ENCODE measurements at regions not wholly inside any gene's neighbourhood (a gene's known extent, or its start where the extent isn't known, plus 50 kb on each side); places are given as distances from the start of the nearest gene placed in this dataset.

DNA sequence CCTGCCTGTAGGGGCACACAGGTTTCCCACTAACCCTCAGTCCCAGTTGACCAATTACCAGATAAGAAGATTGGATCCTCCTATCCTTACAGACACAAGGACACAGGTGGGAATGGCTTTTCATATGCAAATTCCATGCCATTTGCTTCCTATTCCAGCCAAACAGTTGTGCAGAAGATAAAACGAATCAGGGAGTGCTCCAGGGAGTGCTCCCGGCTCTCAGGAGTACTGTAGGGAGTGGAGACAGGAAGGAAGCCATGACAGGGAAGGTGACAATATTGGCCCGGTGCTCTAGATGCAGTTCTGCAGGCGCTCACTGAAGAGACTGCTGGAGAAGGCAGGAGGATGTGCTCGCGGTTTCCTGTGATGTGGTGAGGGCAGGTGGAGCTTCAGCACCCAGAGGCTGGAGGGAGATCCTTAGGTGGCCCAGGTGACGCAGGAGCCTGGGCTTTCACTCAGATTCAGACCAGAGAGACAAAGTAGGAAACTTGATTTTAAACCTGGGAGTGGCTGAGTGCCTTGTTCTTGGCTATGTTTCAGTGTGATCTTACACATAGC, 260.0 kb downstream of the AUH start:
- H3K27ac ChIP-seq, result peak overlapping the region in 2 of 3 donors; percentile 39 to 63
- no peaks in the 10 kb centered on the region for H3K9me3 ChIP-seq
- TF ChIP-seq, protein P1, sequence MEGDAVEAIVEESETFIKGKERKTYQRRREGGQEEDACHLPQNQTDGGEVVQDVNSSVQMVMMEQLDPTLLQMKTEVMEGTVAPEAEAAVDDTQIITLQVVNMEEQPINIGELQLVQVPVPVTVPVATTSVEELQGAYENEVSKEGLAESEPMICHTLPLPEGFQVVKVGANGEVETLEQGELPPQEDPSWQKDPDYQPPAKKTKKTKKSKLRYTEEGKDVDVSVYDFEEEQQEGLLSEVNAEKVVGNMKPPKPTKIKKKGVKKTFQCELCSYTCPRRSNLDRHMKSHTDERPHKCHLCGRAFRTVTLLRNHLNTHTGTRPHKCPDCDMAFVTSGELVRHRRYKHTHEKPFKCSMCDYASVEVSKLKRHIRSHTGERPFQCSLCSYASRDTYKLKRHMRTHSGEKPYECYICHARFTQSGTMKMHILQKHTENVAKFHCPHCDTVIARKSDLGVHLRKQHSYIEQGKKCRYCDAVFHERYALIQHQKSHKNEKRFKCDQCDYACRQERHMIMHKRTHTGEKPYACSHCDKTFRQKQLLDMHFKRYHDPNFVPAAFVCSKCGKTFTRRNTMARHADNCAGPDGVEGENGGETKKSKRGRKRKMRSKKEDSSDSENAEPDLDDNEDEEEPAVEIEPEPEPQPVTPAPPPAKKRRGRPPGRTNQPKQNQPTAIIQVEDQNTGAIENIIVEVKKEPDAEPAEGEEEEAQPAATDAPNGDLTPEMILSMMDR (IDR thresholded peaks at IDR 0.05), result no peak
- no peak for TF ChIP-seq POLR2A (IDR thresholded peaks at IDR 0.05)
- H3K4me1 ChIP-seq, result peaks cover 0 to 28% of the 10 kb centered on the region in 2 donors
- peak in 1 of 2 donors; percentile 21 for DNase-seq
- H3K36me3 ChIP-seq, result no peaks in the 10 kb centered on the region
- intact Hi-C loops (cut with DNase I), result no loop called here
- WGBS, 2 donors, result 68 to 74% methylated on average over 7 of the region's 7 CpGs
- no peaks in the 10 kb centered on the region for H3K27me3 ChIP-seq
- H3K4me3 ChIP-seq (replicated peaks in 1 of 3), result no peak overlapping the region

DNA sequence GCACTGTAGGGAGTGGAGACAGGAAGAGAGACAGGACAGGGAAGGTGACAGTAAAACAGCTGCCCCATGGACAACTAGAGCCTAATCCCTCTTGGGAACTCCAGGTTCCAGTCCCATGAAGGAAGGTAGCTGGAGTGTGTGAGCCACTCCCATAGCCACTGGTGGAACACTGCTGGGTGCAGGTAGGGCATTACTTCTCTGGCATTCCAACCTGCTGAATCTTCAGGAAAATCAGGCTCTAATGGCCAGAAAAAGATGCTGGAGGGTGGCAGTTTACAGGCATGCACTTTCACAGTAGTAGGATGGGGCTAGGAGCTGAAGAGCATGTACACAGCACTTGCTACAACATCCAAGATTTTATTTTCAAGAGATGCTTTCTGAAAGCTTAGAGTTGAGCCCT, 259.4 kb downstream of the AUH start:
- Histone ChIP-seq H3K4me1 (peaks cover 0 to 28% of the 10 kb centered on the region in 2 donors), H3K9me3 (no peaks in the 10 kb centered on the region), H3K27me3 (no peaks in the 10 kb centered on the region), H3K36me3 (no peaks in the 10 kb centered on the region), H3K27ac (no peak overlapping the region), H3K4me3 (replicated peaks in 1 of 3) (no peak overlapping the region)
- no peak for DNase-seq
- TF ChIP-seq POLR2A (IDR thresholded peaks at IDR 0.05), result no peak
- TF ChIP-seq, protein P1 (IDR thresholded peaks at IDR 0.05), result no peak
- intact Hi-C loops (cut with DNase I), result no loop called here

DNA sequence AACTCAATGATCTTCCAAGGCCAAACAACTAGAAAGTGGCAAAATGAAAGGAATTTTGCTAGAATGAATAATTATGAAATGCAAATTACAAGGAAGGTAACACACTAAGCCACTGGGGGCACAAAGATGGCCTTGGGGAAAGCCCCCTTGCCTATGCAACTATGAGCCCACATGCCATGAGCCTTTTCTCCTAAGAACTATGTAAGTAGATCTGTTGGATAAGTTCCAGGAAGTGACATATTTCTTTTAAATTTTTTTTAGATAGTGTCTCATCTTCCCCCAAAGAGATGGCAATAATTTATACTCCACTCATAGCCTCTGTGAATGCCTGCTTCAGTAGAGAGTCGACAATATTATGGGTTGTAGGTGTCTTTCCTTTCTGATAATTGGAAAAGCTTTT, 257.8 kb downstream of the AUH start:
- no peak for DNase-seq
- Histone ChIP-seq H3K4me3 (replicated peaks in 1 of 3) (no peak overlapping the region), H3K4me1 (peaks cover 0 to 17% of the 10 kb centered on the region in 2 donors), H3K9me3 (no peaks in the 10 kb centered on the region), H3K27ac (no peak overlapping the region), H3K27me3 (no peaks in the 10 kb centered on the region), H3K36me3 (no peaks in the 10 kb centered on the region)
- TF ChIP-seq POLR2A (IDR thresholded peaks at IDR 0.05), result no peak
- TF ChIP-seq, protein P1 (IDR thresholded peaks at IDR 0.05), result no peak
- intact Hi-C loops (cut with DNase I), result no loop called here
- 92 to 96% methylated on average over 1 of the region's 1 CpG for WGBS, 2 donors

DNA sequence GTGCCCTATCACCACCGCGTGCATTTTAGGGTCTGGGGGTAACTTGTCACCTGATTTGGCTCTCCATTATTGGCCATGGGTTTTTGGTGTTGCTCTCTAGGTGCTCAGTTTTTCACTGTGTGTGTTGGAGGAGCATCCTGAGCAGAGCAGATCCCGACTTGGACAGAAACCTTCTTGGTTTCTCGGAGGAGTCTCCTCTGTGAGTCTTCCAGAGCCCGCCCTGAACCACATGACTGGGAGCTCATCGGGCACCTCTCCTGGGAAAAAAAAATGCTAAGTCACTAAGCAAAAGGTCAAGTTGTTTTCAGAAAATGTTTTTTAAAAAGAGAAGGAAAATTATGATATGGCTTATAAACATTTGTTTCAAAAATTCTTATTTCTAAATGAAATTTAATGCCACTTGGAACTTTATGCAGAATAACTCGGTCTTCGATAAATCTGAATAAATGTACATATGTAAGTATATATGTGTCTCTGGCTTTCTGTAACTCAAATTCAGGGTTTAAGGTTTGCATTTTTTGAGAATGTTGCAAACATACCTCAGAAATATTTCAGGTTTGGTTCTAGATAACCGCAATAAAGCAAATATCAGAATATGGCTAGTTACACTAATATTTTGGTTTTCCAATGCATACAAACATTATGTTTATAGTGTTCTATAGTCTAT, 255.2 kb downstream of the AUH start:
- H3K27ac ChIP-seq, result no peak overlapping the region
- peaks cover 0 to 1% of the 10 kb centered on the region in 2 donors for H3K4me1 ChIP-seq
- intact Hi-C loops (cut with DNase I), result no loop called here
- 92 to 95% methylated on average over 9 of the region's 9 CpGs for WGBS, 2 donors
- no peak overlapping the region for H3K4me3 ChIP-seq (replicated peaks in 1 of 3)
- TF ChIP-seq POLR2A (IDR thresholded peaks at IDR 0.05), result no peak
- TF ChIP-seq, protein P1 (IDR thresholded peaks at IDR 0.05), result no peak
- no peaks in the 10 kb centered on the region for H3K36me3 ChIP-seq
- no peaks in the 10 kb centered on the region for H3K9me3 ChIP-seq
- no peak for DNase-seq
- no peaks in the 10 kb centered on the region for H3K27me3 ChIP-seq

DNA sequence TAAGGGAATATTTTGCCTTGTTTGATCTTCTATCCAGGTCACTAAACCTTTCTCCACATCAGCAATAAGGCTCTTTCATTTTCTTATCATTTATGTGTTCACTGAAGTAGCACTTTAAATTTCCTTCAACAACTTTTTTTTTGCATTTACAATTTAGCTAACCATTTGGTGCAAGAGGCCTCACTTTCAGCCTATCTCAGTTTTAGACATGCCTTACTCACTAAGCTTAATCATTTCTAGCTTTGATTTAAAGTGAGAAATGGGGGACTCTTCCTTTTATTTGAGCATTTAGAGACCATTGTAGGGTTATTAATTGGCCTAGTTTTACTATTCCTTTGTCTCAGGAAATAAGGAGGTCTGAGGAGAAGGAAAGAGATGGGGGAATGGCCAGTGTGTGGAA, 250.5 kb downstream of the AUH start:
- TF ChIP-seq, protein P1 (IDR thresholded peaks at IDR 0.05), result no peak
- TF ChIP-seq POLR2A (IDR thresholded peaks at IDR 0.05), result no peak
- no peaks in the 10 kb centered on the region for H3K27me3 ChIP-seq
- intact Hi-C loops (cut with DNase I), result no loop called here
- H3K36me3 ChIP-seq, result no peaks in the 10 kb centered on the region
- no peak overlapping the region for H3K27ac ChIP-seq
- no peaks in the 10 kb centered on the region for H3K9me3 ChIP-seq
- H3K4me3 ChIP-seq (replicated peaks in 1 of 3), result no peak overlapping the region
- no peak for DNase-seq
- peaks cover 0 to 4% of the 10 kb centered on the region in 2 donors for H3K4me1 ChIP-seq
